Lower leg skin (tissue), 4 donors: ENCODE measurements at regions not wholly inside any gene's neighbourhood (a gene's known extent, or its start where the extent isn't known, plus 50 kb on each side); places are given as distances from the start of the nearest gene placed in this dataset.

Experiments
- DNase-seq, 2 donors: peaks; one replicate each; pipeline ENCODE4 v3.0.0-alpha.2; 2019; ENCODE audit warnings: low spot score in 2 of 2
- H3K4me3 ChIP-seq: fragments of 200-600 bp; sonication (generic); 2 replicates; pipeline ENCODE4 v1.5.1; 2017; ENCODE audit warnings: mild to moderate bottlenecking, low read depth; ENCODE audit not compliant: poor library complexity, severe bottlenecking
- CTCF ChIP-seq, 3 donors: fragments of 450-650 bp; IDR thresholded peaks; one replicate each; pipeline ENCODE4 v1.5.1; 2016; ENCODE audit warnings: antibody characterized with exemption in 3 of 3, mild to moderate bottlenecking in 3 of 3, moderate library complexity in 2 of 3
- POLR2A ChIP-seq, 2 donors: fragments of 450-650 bp; IDR thresholded peaks; one replicate each; pipeline ENCODE4 v1.6.1; 2016 to 2017; ENCODE audit warnings: antibody characterized with exemption in 2 of 2, mild to moderate bottlenecking in 1 of 2, moderate library complexity in 1 of 2
- WGBS, 2 donors: methylation state at CpG; one replicate each; pipeline ENCODE4 v1.1.5; 2018; 5-methylcytosine and 5-hydroxymethylcytosine counted together
- intact Hi-C: fragments of 100-400 bp; cut with DNase I; formaldehyde crosslinking; loops from one replicate; pipeline ENCODE4 v1.15.0; 2023; ENCODE audit warnings: low total_unique reads

- 95 to 96% methylated on average over 7 of the region's 7 CpGs for WGBS, 2 donors
Measured at GRCh38 chr19:27777726-27778125, 1435.2 kb downstream of the UQCRFS1 start.

GRCh38 chr19:27777242-27777641, 1435.7 kb downstream of the UQCRFS1 start:
- no peak for TF ChIP-seq CTCF (IDR thresholded peaks at IDR 0.05)
- no peak overlapping the region for H3K4me3 ChIP-seq
- intact Hi-C loops: no loop called here
- 95 to 97% methylated on average over 7 of the region's 7 CpGs for WGBS, 2 donors
- DNase-seq: no peak

More at GRCh38 chr19:27777726-27778125, 1435.2 kb downstream of the UQCRFS1 start:
- H3K4me3 ChIP-seq: no peak overlapping the region
- TF ChIP-seq POLR2A (IDR thresholded peaks at IDR 0.05): no peak
- TF ChIP-seq CTCF (IDR thresholded peaks at IDR 0.05): no peak
- intact Hi-C loops: no loop called here
- no peak for DNase-seq

- no peak for DNase-seq
- 97% methylated on average over 3 of the region's 3 CpGs for WGBS, 2 donors
- no peak for TF ChIP-seq POLR2A (IDR thresholded peaks at IDR 0.05)
- no peak for TF ChIP-seq CTCF (IDR thresholded peaks at IDR 0.05)
- no peak overlapping the region for H3K4me3 ChIP-seq
- intact Hi-C loops: no loop called here
Measured at GRCh38 chr19:27776524-27776923, 1436.4 kb downstream of the UQCRFS1 start.

GRCh38 chr19:27776020-27776419, 1436.9 kb downstream of the UQCRFS1 start:
- TF ChIP-seq POLR2A (IDR thresholded peaks at IDR 0.05) (no peak), CTCF (IDR thresholded peaks at IDR 0.05) (no peak)
- H3K4me3 ChIP-seq: no peak overlapping the region
- WGBS, 2 donors: 92 to 93% methylated on average over 8 of the region's 8 CpGs
- no peak for DNase-seq
- intact Hi-C loops: no loop called here

GRCh38 chr19:27775395-27775794, 1437.6 kb downstream of the UQCRFS1 start:
- intact Hi-C loops: no loop called here
- no peak for DNase-seq
- TF ChIP-seq CTCF (IDR thresholded peaks at IDR 0.05) (no peak), POLR2A (IDR thresholded peaks at IDR 0.05) (no peak)
- H3K4me3 ChIP-seq: no peak overlapping the region
- WGBS, 2 donors: 96 to 99% methylated on average over 6 of the region's 6 CpGs

GRCh38 chr19:27774827-27775226, 1438.1 kb downstream of the UQCRFS1 start:
- WGBS, 2 donors: 94% methylated on average over 7 of the region's 7 CpGs
- intact Hi-C loops: no loop called here
- no peak overlapping the region for H3K4me3 ChIP-seq
- TF ChIP-seq POLR2A (IDR thresholded peaks at IDR 0.05) (no peak), CTCF (IDR thresholded peaks at IDR 0.05) (no peak)
- DNase-seq: no peak
